GM12874 (cell line): ENCODE measurements at regions not wholly inside any gene's neighbourhood (a gene's known extent, or its start where the extent isn't known, plus 50 kb on each side); places are given as distances from the start of the nearest gene placed in this dataset.

Experiments used
- CTCF ChIP-seq: IDR thresholded peaks from 2 replicates; pipeline ENCODE4 v1.5.1; 2011; ENCODE audit warnings: low read depth, mild to moderate bottlenecking, control low read depth, low read length, moderate library complexity; ENCODE audit not compliant: insufficient read depth

GRCh38 chr1:238489006-238489405 lies 598.3 kb upstream of the ZP4 start:
- no peak for TF ChIP-seq CTCF

DNA sequence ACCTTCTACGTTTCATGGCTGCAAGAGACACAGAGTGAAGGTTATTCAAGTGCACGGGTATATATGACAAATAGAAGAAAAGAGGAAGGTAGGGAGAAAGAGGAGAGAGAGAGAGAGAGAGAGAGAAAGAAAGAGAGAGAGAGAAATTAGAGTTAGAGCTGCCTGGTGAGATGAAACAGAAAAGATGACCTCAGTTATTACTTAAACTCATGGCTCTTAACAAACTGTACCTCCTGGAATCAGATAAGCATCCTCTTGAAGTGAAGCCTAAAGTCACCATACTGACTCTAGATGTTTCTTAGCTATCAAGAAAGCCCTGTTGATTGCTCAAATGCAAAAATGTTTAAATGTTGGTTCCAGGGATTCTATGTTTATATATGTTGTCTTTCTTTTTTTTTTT lies 597.7 kb upstream of the ZP4 start:
- TF ChIP-seq CTCF: no peak

GRCh38 chr1:238487931-238488330 lies 597.2 kb upstream of the ZP4 start:
- no peak for TF ChIP-seq CTCF

DNA sequence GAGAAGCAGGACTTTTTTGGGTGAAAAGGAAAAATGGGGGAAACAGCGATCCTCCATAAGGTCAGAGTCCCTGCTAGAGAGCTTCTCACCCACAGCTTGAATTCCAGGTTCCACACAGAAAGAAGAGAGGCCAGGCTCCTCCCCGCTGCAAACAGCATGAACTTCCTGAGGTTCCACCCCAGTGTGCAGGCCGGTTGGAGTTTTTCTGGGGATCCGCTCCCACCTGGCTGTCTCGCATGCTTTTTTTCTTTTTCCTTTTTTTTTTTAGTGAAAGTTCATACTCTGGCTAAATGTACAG lies 595.1 kb upstream of the ZP4 start:
- no peak for TF ChIP-seq CTCF

DNA sequence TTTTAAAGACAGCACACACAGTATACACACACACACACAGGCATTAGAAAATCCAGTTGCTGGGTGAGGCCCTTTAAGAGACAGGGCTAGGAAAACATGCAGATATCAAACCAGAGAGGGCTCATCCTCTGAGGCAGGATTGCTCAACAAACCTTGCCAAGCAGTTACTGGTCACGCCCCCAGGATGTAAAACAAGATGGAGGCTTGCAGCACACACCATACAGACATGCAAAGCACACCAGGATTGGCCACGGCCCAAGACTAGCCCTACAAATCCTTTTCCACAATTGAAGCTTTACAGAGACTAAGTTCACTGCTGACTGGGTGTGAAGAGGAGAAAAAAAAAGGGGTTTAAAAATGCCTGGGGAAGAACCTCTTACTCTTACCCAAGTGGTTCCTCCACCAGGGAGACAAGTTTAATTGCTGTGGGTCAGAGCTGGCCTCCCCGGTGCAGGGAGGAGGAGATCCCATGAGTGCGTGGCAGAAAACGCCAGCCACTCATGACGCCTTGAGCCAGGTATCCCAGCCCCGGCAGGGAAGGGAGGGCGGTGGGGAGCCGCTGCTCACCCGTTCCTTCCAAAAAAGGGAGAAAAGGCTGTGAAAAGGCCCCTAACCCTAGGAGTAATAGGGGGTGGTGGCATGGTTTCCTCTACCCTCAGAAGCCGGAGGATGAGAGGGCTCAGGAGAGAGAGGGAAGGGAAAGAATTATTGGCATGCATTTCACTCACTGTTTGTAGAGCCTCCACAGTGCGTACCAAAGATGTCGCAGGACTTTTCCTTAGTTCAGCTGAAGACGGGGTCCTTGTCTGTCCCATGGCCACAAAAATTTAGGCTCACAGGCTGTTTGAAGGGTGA lies 594.6 kb upstream of the ZP4 start:
- no peak for TF ChIP-seq CTCF

GRCh38 chr1:238484121-238484520 lies 593.4 kb upstream of the ZP4 start:
- no peak for TF ChIP-seq CTCF

DNA sequence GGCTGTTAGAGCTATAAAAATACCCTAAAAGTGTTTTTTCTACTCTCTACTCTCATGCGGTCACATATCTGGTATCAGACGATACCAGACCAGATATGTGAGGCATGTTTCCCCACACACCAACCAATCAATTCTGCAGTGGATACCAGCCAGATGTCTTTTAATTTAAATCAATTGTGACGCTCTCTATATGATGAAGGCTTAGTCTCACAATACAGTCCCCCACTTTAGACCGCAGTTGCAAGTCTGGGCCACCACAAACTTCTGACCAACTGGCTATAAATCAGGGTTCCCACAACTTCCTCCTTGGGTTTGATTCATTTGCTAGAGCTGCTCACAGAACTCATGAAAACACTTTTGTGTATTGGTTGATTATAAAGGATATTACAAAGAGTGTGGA lies 586.1 kb upstream of the ZP4 start:
- TF ChIP-seq CTCF: no peak
